A673 (cell line): ENCODE measurements at regions not wholly inside any gene's neighbourhood (a gene's known extent, or its start where the extent isn't known, plus 50 kb on each side); places are given as distances from the start of the nearest gene placed in this dataset.

Source experiments
- BruUV-seq: library from RNA; stranded (reverse); fragments of 400-500 nt; replicated peaks from 2 replicates; lab custom pipeline; 2021; lab: Mats Ljungman, UMichigan
- CTCF ChIA-PET: fragments of 300-600 bp; sonication (Branson Sonifier 250); formaldehyde crosslinking; loops from one replicate; lab custom pipeline; 2022; ENCODE audit warnings: antibody characterized with exemption; lab: Charles Lee
- POLR2A ChIA-PET: fragments of 300-600 bp; sonication (Branson Sonifier 250); formaldehyde crosslinking; loops from one replicate; lab custom pipeline; 2022; ENCODE audit warnings: antibody characterized with exemption; ENCODE audit not compliant: low non-redundant PET; lab: Charles Lee
- DNase-seq: peaks from one replicate; pipeline ENCODE4 v3.0.0-alpha.2; 2015; ENCODE audit warnings: low spot score
- H3K27ac ChIP-seq: fragments of 200-600 bp; sonication (generic); 2 replicates; pipeline ENCODE4 v1.5.1; 2016; ENCODE audit warnings: mixed run types, low read depth, mild to moderate bottlenecking, mixed read lengths, antibody characterized with exemption, low read length; ENCODE audit not compliant: poor library complexity, severe bottlenecking
- H3K27me3 ChIP-seq: fragments of 200-600 bp; sonication (generic); replicated peaks from 2 replicates; pipeline ENCODE4 v1.6.1; 2017; ENCODE audit warnings: mixed run types, low read depth, mild to moderate bottlenecking, mixed read lengths, antibody characterized with exemption, low read length; ENCODE audit not compliant: insufficient read depth, poor library complexity
- H3K36me3 ChIP-seq: fragments of 200-600 bp; sonication (generic); 2 replicates; pipeline ENCODE4 v1.6.1; 2016; ENCODE audit warnings: mixed run types, mild to moderate bottlenecking, mixed read lengths, antibody characterized with exemption, low read length; ENCODE audit not compliant: insufficient read depth, poor library complexity, severe bottlenecking
- H3K4me1 ChIP-seq: fragments of 200-600 bp; sonication (generic); 2 replicates; pipeline ENCODE4 v1.6.1; 2017; ENCODE audit warnings: mixed run types, mild to moderate bottlenecking, mixed read lengths, antibody characterized with exemption, low read length; ENCODE audit not compliant: insufficient read depth, poor library complexity, severe bottlenecking
- H3K4me3 ChIP-seq: fragments of 200-600 bp; sonication (generic); 2 replicates; pipeline ENCODE4 v1.5.1; 2016; ENCODE audit warnings: low read depth, mixed run types, mild to moderate bottlenecking, mixed read lengths, low read length; ENCODE audit not compliant: poor library complexity, severe bottlenecking
- H3K9me3 ChIP-seq: fragments of 200-600 bp; sonication (generic); 2 replicates; pipeline ENCODE4 v1.6.1; 2016; ENCODE audit warnings: mixed run types, low read depth, mild to moderate bottlenecking, mixed read lengths, antibody characterized with exemption, low read length; ENCODE audit not compliant: poor library complexity, severe bottlenecking
- CTCF ChIP-seq: fragments of 300-800, 200-600 bp; sonication (generic); conservative IDR thresholded peaks from 2 replicates; pipeline ENCODE4 v1.5.1; 2017; ENCODE audit warnings: low read depth, mild to moderate bottlenecking, antibody characterized with exemption, low read length, moderate library complexity, mixed read lengths
- EZH2 ChIP-seq: fragments of 200-600 bp; sonication (generic); IDR thresholded peaks from 2 replicates; pipeline ENCODE4 v1.6.1; 2017; ENCODE audit warnings: borderline replicate concordance, low read depth, mild to moderate bottlenecking, mixed read lengths, antibody characterized with exemption, low read length; ENCODE audit not compliant: poor library complexity, severe bottlenecking
- intact Hi-C: fragments of 100-400 bp; cut with micrococcal nuclease; formaldehyde crosslinking; loops from one replicate; pipeline ENCODE4 v1.10.0; 2022; ENCODE audit not compliant: unreplicated experiment

DNA sequence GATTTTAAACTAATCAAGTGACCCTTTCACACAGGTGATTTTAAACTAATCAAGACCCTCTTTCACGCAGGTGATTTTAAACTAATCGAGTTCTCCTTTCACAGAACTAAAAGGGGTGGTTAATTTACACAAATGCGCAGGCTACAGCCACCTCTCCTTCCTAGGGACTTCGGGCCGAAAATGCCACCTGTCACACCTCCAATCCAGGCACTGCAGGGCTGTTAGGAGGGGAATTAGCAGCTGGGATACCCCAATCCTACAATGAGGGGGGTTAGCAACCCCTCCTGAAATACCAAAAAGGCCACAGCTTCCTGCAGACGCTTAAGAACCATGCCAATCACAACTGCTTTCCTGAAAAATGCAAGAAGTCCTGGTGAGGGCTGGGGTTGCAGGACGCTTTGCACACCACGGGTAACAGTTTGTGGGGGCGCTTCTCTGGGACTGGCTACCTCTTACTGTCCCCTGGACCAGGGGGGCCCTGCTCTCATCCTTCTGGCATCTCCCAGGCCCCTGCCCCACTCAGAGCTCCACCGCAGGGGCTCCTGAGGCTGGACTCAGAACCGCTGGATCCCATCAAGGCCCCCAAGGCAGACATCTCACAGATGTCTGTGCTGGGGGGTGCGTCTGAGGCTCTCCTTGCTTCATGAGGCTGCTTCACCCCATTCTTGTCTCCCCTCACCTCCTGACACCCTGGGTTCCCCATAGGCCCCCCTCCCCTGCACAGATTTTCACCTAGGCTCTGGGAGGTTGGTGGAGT lies 145.9 kb downstream of the OR4M2 start:
- H3K4me1 ChIP-seq: no peaks in the 10 kb centered on the region
- intact Hi-C loops: no loop called here
- no peak for DNase-seq
- no peak overlapping the region for H3K27ac ChIP-seq
- no peaks in the 10 kb centered on the region for H3K27me3 ChIP-seq
- TF ChIP-seq CTCF (no peak), EZH2 (no peak)
- H3K9me3 ChIP-seq: peaks cover 66% of the 10 kb centered on the region
- H3K36me3 ChIP-seq: no peaks in the 10 kb centered on the region
- BruUV-seq: no TSS peak
- H3K4me3 ChIP-seq: no peak overlapping the region
- CTCF ChIA-PET: no interaction called here
- POLR2A ChIA-PET: no interaction called here

GRCh38 chr15:22227411-22228100 lies 147.2 kb downstream of the OR4M2 start:
- no TSS peak for BruUV-seq
- H3K27ac ChIP-seq: no peak overlapping the region
- no peaks in the 10 kb centered on the region for H3K4me1 ChIP-seq
- intact Hi-C loops: no loop called here
- peaks cover 65% of the 10 kb centered on the region for H3K9me3 ChIP-seq
- no peaks in the 10 kb centered on the region for H3K27me3 ChIP-seq
- no peak for DNase-seq
- ChIA-PET CTCF (no interaction called here), POLR2A (no interaction called here)
- no peaks in the 10 kb centered on the region for H3K36me3 ChIP-seq
- TF ChIP-seq CTCF: no peak
- no peak for TF ChIP-seq EZH2
- H3K4me3 ChIP-seq: no peak overlapping the region

DNA sequence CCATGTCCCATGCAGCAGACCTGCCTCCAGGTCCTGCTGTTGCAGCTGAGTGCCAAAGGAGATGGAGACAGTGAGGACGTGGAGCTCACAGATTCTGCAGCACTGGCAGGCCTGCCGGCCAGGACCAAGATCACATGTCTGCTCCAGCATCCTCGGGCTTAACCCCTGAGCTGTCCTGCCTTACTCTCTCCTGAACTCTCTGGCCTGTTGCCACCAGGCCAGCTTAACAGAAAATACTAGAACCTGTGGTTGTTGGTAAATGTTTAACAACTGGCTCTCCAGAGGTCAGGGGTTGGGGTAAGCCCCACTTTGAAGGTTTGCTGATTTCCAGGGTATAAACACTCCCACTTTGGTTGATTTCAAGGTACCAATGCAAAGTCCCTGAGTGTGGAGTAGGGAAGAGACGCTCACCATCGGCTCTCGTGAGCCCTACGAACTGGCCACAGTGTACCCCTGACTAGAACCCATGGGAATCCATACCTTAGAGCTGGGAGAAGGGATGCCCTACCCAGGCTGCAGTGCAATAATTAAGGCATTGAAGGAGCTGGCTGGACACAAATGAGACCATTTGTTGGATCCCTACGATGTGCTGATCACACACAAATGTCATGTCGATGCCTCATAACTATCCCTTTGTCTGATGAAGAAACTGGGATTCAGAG lies 147.9 kb downstream of the OR4M2 start:
- H3K27ac ChIP-seq: no peak overlapping the region
- DNase-seq: no peak
- H3K36me3 ChIP-seq: no peaks in the 10 kb centered on the region
- H3K4me1 ChIP-seq: no peaks in the 10 kb centered on the region
- no peak overlapping the region for H3K4me3 ChIP-seq
- CTCF ChIA-PET: no interaction called here
- peaks cover 69% of the 10 kb centered on the region for H3K9me3 ChIP-seq
- TF ChIP-seq EZH2 (no peak), CTCF (no peak)
- BruUV-seq: no TSS peak
- POLR2A ChIA-PET: no interaction called here
- H3K27me3 ChIP-seq: no peaks in the 10 kb centered on the region
- intact Hi-C loops: no loop called here
